22Rv1 (cell line): ENCODE measurements at regions not wholly inside any gene's neighbourhood (a gene's known extent, or its start where the extent isn't known, plus 50 kb on each side); places are given as distances from the start of the nearest gene placed in this dataset.

Source experiments
- H3K27ac ChIP-seq: fragments of 450-650 bp; 2 replicates; pipeline ENCODE4 v1.5.1; 2017
- CTCF ChIP-seq: fragments of 450-650 bp; IDR thresholded peaks from 2 replicates; pipeline ENCODE4 v1.5.1; 2017; ENCODE audit warnings: mild to moderate bottlenecking
- ZFX ChIP-seq: fragments of 450-650 bp; IDR thresholded peaks from 2 replicates; pipeline ENCODE4 v1.6.1; 2017; ENCODE audit warnings: antibody characterized with exemption, borderline replicate concordance

DNA sequence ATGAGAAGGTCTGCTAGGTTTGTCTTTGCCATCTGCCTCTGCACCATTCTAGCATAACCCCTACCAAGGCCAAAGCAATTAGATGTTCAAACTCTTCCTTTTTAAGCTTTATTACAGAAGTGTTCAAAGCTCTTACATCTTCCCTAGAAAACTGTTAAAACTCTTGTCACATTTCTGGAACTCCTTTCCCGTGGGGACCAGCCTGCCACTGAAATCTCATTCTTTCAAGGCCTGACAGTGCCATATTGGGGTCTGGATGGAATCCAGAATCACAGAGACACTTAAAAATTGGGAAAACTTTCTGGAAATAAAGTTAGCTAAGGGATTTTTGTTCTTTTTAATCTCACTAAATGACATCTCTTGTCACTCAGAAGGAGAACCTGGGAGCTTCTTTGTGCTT lies 153.8 kb upstream of the SLCO3A1 start:
- no peak overlapping the region for H3K27ac ChIP-seq
- no peak for TF ChIP-seq ZFX
- no peak for TF ChIP-seq CTCF

DNA sequence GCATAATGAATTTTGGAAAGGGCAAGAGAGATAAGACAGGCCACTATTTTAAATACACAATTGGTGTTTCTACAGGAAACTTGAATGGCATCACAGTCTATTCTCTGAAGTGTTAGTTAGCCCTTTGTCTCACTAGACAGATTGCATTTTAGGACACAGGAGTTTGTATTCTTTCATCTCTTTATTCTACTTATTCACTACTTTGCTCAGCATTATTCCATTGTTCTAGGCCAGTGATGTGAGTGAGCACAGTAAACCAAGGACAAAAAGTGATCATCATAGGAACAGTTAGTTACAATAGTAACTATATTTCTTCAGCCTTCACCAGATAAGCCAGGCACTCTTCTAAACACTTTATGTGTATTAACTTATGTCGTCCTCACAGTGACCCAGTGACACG lies 150.2 kb upstream of the SLCO3A1 start:
- TF ChIP-seq ZFX (no peak), CTCF (no peak)
- no peak overlapping the region for H3K27ac ChIP-seq

- TF ChIP-seq CTCF (no peak), ZFX (no peak)
- H3K27ac ChIP-seq = no peak overlapping the region
Measured at GRCh38 chr15:91704343-91704742, 149.2 kb upstream of the SLCO3A1 start.

GRCh38 chr15:91706322-91707032 lies 147.0 kb upstream of the SLCO3A1 start:
- peak; percentile 93 for TF ChIP-seq CTCF
- TF ChIP-seq ZFX = no peak
- no peak overlapping the region for H3K27ac ChIP-seq

DNA sequence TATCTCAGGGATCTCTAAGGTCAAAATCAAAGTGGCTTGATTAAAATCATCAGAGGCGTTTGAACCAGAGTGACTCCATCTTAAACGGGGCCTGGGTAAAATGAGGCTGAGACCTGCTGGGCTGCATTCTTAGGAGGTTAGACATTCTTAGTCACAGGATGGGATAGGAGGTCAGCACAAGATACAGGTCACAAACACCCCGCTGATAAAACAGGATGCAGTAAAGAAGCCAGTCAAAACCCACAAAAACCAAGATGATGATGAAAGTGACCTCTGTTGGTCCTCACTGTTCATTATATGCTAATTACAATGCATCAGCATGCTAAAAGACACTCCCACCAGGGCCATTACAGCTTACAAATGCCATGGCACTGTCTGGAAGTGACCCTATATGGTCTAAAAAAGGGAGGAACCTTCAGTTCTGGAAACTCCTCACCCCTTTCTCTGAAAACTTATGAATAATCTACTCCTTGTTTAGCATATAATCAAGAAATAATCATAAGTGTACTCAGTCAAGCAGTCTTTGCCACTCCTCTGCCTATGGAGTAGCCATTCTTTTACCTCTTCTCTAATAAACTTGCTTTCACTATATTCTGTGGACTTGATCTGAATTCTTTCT lies 143.3 kb upstream of the SLCO3A1 start:
- TF ChIP-seq CTCF (no peak), ZFX (no peak)
- H3K27ac ChIP-seq = no peak overlapping the region

GRCh38 chr15:91711384-91712033 lies 142.0 kb upstream of the SLCO3A1 start:
- H3K27ac ChIP-seq = no peak overlapping the region
- no peak for TF ChIP-seq ZFX
- no peak for TF ChIP-seq CTCF

GRCh38 chr15:91712286-91712685 lies 141.2 kb upstream of the SLCO3A1 start:
- no peak for TF ChIP-seq ZFX
- TF ChIP-seq CTCF = no peak
- no peak overlapping the region for H3K27ac ChIP-seq
